ENCODE measurements at regions not wholly inside any gene's neighbourhood (a gene's known extent, or its start where the extent isn't known, plus 50 kb on each side); places are given as distances from the start of the nearest gene placed in this dataset.
"Not testable (repeated sequence)": the region's sequence is repeated elsewhere in the genome, so short reads cannot be mapped to it uniquely, and the experiment has no call there.

- no peaks in the 10 kb centered on the region for H3K27me3 ChIP-seq
- H3K4me1 ChIP-seq: no peaks in the 10 kb centered on the region
- no peaks in the 10 kb centered on the region for H4K20me1 ChIP-seq
- H3K27ac ChIP-seq: no peak overlapping the region
- no peak for TF ChIP-seq Cebpa-rat (IDR thresholded peaks at IDR 0.05)
- H3K36me3 ChIP-seq: no peaks in the 10 kb centered on the region
- H3K9ac ChIP-seq: no peak overlapping the region
- no peak overlapping the region for H3K4me2 ChIP-seq
- H3K9me3 ChIP-seq: peaks cover 8% of the 10 kb centered on the region; the same call in 1 of the 2 replicates
- no peak overlapping the region for H3K4me3 ChIP-seq
These were observed 195.5 kb upstream of the FBXL4 start for GRCh38 chr6:99143108-99143861.

DNA sequence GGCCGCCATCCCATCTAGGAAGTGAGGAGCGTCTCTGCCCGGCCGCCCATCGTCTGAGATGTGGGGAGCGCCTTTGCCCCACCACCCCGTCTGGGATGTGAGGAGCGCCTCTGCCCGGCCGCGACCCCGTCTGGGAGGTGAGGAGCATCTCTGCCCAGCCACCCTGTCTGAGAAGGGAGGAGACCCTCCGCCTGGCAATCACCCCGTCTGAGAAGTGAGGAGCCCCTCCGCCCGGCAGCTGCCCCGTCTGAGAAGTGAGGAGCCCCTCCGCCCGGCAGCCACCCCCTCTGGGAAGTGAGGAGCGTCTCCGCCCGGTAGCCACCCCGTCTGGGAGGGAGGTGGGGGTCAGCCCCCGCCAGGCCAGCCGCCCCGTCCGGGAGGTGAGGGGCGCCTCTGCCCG lies 194.2 kb upstream of the FBXL4 start:
- H3K27me3 ChIP-seq, H4K20me1 ChIP-seq, H3K4me2 ChIP-seq, H3K9me3 ChIP-seq, H3K4me1 ChIP-seq, H3K36me3 ChIP-seq, H3K9ac ChIP-seq, H3K27ac ChIP-seq, H3K4me3 ChIP-seq: not testable (repeated sequence)

- Histone ChIP-seq H3K27ac (no peak overlapping the region), H3K9ac (no peak overlapping the region), H3K27me3 (no peaks in the 10 kb centered on the region), H4K20me1 (no peaks in the 10 kb centered on the region), H3K9me3 (peaks cover 8% of the 10 kb centered on the region; the same call in 1 of the 2 replicates), H3K4me3 (no peak overlapping the region), H3K4me1 (no peaks in the 10 kb centered on the region), H3K36me3 (no peaks in the 10 kb centered on the region), H3K4me2 (no peak overlapping the region)
- TF ChIP-seq Cebpa-rat (IDR thresholded peaks at IDR 0.05): no peak
These were observed 190.7 kb upstream of the FBXL4 start for GRCh38 chr6:99138445-99138844.

DNA sequence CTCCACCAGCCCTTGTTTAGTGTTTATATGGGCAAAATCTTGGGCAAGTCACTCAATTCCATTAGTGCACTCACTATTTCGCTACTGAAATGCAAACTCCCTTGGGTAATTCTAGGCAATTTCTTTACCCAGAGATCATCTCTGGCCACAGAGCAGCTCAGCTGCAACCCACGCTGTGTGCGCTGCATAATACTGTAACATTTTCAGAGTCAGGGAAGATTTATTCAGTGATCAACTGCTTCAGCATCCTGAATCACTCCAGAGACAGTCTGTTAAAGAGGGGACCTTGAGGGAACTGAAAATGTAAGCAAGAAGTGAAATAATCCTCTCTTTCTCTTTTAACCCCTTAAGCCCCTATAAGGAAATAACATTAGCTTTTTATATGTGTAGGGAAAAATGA lies 189.6 kb upstream of the FBXL4 start:
- Histone ChIP-seq H3K27ac (no peak overlapping the region), H3K9me3 (peaks cover 8% of the 10 kb centered on the region; the same call in 1 of the 2 replicates), H4K20me1 (no peaks in the 10 kb centered on the region), H3K4me2 (no peak overlapping the region), H3K4me3 (no peak overlapping the region), H3K36me3 (no peaks in the 10 kb centered on the region), H3K4me1 (no peaks in the 10 kb centered on the region), H3K27me3 (no peaks in the 10 kb centered on the region), H3K9ac (no peak overlapping the region)
- TF ChIP-seq Cebpa-rat (IDR thresholded peaks at IDR 0.05): no peak

DNA sequence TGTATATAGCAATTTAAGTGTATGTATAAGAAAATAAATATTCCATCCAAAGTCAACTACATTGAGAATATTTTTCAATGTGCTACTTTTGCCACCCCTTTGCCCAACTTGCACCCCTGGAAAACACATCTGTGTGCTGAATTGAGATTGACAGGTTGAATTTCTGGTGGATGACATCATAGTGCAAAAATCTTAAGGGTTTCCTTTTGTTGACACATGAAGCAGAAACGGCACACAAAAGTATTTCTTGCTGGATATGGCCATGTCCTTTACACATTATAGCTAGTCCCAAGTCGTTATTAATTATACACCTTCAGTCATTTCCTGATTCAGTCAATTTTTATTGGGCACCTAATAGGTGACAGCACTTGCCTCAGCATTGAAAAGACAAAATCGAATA lies 188.7 kb upstream of the FBXL4 start:
- no peaks in the 10 kb centered on the region for H3K36me3 ChIP-seq
- TF ChIP-seq Cebpa-rat (IDR thresholded peaks at IDR 0.05): no peak
- H3K4me3 ChIP-seq: no peak overlapping the region
- H3K4me2 ChIP-seq: no peak overlapping the region
- H3K27me3 ChIP-seq: no peaks in the 10 kb centered on the region
- no peaks in the 10 kb centered on the region for H4K20me1 ChIP-seq
- no peak overlapping the region for H3K27ac ChIP-seq
- H3K9ac ChIP-seq: no peak overlapping the region
- no peaks in the 10 kb centered on the region for H3K4me1 ChIP-seq
- H3K9me3 ChIP-seq: 0 out of 2 replicates have a peak, but pooled peaks cover 4% of the 10 kb centered on the region

GRCh38 chr6:99132026-99132635 lies 184.4 kb upstream of the FBXL4 start:
- no peak overlapping the region for H3K27ac ChIP-seq
- no peak overlapping the region for H3K9ac ChIP-seq
- H3K36me3 ChIP-seq: no peaks in the 10 kb centered on the region
- TF ChIP-seq Cebpa-rat (IDR thresholded peaks at IDR 0.05): no peak
- H3K27me3 ChIP-seq: no peaks in the 10 kb centered on the region
- no peaks in the 10 kb centered on the region for H3K9me3 ChIP-seq
- no peak overlapping the region for H3K4me2 ChIP-seq
- H3K4me3 ChIP-seq: no peak overlapping the region
- H4K20me1 ChIP-seq: no peaks in the 10 kb centered on the region
- H3K4me1 ChIP-seq: no peaks in the 10 kb centered on the region

GRCh38 chr6:99130897-99131873 lies 183.4 kb upstream of the FBXL4 start:
- no peaks in the 10 kb centered on the region for H3K36me3 ChIP-seq
- TF ChIP-seq Cebpa-rat (IDR thresholded peaks at IDR 0.05): no peak
- no peaks in the 10 kb centered on the region for H3K27me3 ChIP-seq
- no peak overlapping the region for H3K4me3 ChIP-seq
- H3K4me2 ChIP-seq: no peak overlapping the region
- H3K9ac ChIP-seq: no peak overlapping the region
- H3K4me1 ChIP-seq: no peaks in the 10 kb centered on the region
- H3K27ac ChIP-seq: no peak overlapping the region
- no peaks in the 10 kb centered on the region for H3K9me3 ChIP-seq
- H4K20me1 ChIP-seq: no peaks in the 10 kb centered on the region

GRCh38 chr6:99129835-99130234 lies 182.1 kb upstream of the FBXL4 start:
- H3K36me3 ChIP-seq: no peaks in the 10 kb centered on the region

DNA sequence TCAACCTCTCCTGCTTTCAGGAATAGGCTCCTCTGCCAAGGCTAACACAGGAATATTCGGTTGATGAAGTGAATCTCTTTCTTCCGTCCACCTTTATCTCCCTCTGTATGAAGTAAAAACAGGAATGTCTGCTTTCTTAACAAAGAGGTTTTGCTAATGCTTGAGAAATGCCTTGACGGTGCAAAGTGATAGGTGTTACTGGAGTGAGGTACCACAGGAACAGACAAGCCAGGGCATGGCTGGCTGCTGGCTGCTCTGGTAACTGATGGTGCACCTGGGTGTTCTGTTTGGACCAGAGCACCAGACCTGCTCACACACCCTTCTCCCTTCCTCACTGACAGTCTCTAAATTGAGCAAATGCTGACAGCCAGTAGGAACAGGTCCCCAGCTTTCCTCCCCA lies 174.0 kb upstream of the FBXL4 start:
- Histone ChIP-seq H3K9me3 (no peaks in the 10 kb centered on the region), H3K9ac (no peak overlapping the region), H3K4me3 (no peak overlapping the region), H3K36me3 (no peaks in the 10 kb centered on the region), H3K4me1 (no peaks in the 10 kb centered on the region), H3K27me3 (no peaks in the 10 kb centered on the region), H4K20me1 (no peaks in the 10 kb centered on the region), H3K27ac (no peak overlapping the region), H3K4me2 (no peak overlapping the region)
- no peak for TF ChIP-seq Cebpa-rat (IDR thresholded peaks at IDR 0.05)

More at GRCh38 chr6:99129835-99130234, 182.1 kb upstream of the FBXL4 start:
- Histone ChIP-seq H4K20me1 (no peaks in the 10 kb centered on the region), H3K4me1 (no peaks in the 10 kb centered on the region), H3K4me2 (no peak overlapping the region), H3K9ac (no peak overlapping the region), H3K4me3 (no peak overlapping the region), H3K9me3 (no peaks in the 10 kb centered on the region), H3K27ac (no peak overlapping the region), H3K27me3 (no peaks in the 10 kb centered on the region)
- no peak for TF ChIP-seq Cebpa-rat (IDR thresholded peaks at IDR 0.05)

GRCh38 chr6:99120641-99121040 lies 172.9 kb upstream of the FBXL4 start:
- H3K27ac ChIP-seq: no peak overlapping the region

More at GRCh38 chr6:99120641-99121040, 172.9 kb upstream of the FBXL4 start:
- no peaks in the 10 kb centered on the region for H3K9me3 ChIP-seq
- H3K27me3 ChIP-seq: no peaks in the 10 kb centered on the region
- H3K4me1 ChIP-seq: no peaks in the 10 kb centered on the region
- no peak for TF ChIP-seq Cebpa-rat (IDR thresholded peaks at IDR 0.05)
- H3K36me3 ChIP-seq: no peaks in the 10 kb centered on the region
- H3K4me2 ChIP-seq: no peak overlapping the region
- H3K4me3 ChIP-seq: no peak overlapping the region
- H4K20me1 ChIP-seq: no peaks in the 10 kb centered on the region
- no peak overlapping the region for H3K9ac ChIP-seq

Data from BLaER1 (cell line).